ENCODE measurements at regions not wholly inside any gene's neighbourhood (a gene's known extent, or its start where the extent isn't known, plus 50 kb on each side); places are given as distances from the start of the nearest gene placed in this dataset.

DNA sequence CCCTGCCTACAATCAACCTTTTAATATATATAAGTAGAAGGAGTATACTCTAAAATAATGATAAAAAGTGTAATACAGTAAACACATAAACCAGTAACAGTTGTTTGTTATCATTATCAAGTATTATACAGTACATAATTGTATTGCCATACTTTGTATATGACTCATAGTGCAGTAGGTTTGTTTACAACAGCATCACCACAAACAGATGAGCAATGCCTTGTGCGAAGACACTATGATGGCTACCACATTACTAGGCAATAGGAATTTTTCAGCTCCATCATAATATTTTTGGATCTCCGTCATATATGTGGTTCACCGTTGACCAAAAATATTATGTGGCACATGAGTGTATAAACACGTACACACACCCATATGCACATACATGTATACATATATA lies 69.7 kb upstream of the APC start:
- DNase-seq, result no peak

DNA sequence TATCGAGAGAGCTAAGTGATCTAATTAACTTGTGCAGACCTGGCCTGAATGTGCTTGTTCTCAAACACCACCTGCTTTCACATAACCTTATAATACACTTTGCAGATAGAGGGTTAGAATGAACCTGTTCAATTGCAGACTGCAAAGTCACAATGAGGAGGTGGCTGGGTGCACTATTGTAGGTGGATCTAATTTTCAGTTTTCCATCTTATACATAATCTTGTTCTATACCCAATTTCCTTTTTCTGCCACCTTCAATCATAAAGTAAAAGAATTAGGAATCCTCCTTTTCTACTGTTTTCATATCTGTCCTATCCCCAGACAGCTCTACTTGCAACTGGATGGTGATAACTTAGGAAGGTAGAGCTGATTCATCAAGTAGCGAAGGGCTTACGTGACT lies 68.8 kb upstream of the APC start:
- no peak for DNase-seq

GRCh38 chr5:112669328-112669963 lies 68.2 kb upstream of the APC start:
- DNase-seq, result no peak

DNA sequence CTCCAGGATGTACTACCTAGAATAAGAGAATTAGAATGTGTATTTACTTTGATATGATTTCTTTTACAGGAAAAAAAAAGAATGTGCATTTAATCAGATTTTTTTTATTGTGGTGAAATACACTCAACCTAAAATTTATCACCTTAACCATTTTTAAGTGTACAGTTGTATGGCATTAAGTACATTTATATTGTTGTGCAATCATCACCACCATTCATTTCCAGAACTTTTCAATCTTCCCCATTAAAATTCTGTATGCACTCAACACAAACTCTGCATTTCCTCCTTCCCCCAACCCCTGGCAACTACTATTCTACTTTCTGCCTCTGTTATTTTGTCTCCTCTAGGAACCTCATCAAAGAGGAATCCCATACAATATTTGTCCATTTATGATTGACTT lies 66.0 kb upstream of the APC start:
- no peak for DNase-seq

GRCh38 chr5:112681481-112681908 lies 56.2 kb upstream of the APC start:
- no peak for DNase-seq

- no peak for DNase-seq
Observed at GRCh38 chr5:112682621-112683061, 55.0 kb upstream of the APC start.

DNA sequence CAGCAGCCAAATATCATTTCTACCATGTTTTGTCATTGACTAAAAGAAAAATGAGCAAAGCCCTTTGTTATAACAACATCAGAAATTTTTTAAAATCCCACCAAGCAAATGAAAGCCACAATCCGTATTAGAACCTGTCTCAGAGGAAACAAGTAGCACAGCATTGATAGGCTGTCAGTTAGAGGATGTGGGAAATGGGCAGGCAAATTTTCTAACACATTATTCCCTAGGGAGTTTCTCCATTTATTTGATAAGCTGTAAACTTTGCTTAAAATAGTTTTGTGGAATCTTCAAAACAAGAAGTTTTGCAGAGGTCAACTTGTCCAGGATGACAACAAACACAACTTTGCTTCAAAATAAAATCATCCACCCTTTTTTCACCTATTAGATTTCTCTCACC lies 53.6 kb upstream of the APC start:
- DNase-seq, result no peak

DNA sequence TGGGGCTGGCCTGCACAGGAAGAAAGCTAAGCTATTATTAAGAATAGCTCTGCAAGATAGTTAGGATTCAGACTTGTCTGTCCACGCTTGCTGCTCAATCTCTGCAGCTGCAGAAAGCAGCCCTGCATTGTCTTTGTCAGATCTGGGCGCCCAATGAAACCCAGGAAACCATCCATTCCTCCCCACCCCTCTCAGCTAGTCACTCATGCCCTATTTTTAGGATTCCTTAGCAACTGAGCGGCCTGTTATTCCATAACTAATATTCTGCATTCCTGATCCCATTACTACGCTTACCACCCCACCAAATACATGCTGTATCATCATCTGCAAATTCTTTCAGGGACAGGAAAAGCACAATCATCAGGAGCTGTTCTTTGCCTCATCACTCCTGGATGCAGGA lies 52.9 kb upstream of the APC start:
- no peak for DNase-seq

DNA sequence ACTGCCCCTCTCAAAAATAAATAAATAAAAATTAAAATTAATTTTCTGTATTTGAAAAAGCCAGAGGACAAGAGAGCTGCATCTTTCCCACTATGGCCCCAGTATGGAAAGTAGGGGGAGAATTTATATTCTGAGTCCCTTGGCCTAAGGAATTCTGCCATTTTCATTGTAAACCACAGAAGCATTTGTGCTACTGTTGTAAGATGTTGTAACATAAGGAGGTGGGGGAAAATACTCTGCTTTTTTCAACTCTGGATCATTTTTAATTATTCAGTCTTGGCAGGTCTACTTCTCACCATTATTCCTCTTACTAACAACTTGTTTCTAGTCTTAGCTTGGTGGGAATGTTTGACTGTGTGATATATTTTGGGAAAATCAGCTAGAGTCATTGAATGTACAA lies 52.3 kb upstream of the APC start:
- DNase-seq, result no peak

- DNase-seq, result no peak
Observed at GRCh38 chr5:112685931-112686330, 51.8 kb upstream of the APC start.

GRCh38 chr5:112686675-112687074 lies 51.0 kb upstream of the APC start:
- no peak for DNase-seq

DNA sequence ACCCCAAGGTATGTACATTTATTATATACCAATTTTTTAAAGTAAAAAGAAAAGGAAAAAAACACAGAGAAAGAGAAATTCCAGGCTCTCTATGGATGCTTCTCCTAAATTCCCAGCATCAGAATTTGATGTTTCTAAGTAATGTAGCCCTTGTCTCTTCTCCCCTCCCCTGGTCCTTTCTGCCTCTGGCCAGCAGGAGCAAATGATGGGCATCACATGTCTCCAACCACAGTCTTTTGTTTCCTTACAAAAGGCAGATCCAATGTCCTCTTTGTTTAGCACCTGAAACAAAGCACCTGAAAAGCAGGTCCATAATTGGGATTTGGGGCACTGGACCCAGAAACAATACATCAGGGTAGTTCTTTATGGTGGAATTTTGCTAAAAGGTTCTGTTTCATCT lies 50.4 kb upstream of the APC start:
- no peak for DNase-seq
